Cardiac fibroblast (primary cell): ENCODE measurements at regions not wholly inside any gene's neighbourhood (a gene's known extent, or its start where the extent isn't known, plus 50 kb on each side); places are given as distances from the start of the nearest gene placed in this dataset.

Experiments used
- DNase-seq, 2 donors: peaks; one replicate each; pipeline versions ENCODE4 v3.0.0 to v3.0.0-alpha.2; 2010; ENCODE audit warnings: low read depth in 2 of 2
- H3K4me3 ChIP-seq, 2 donors: replicated peaks in 1 of 2; 1 replicate in 1 of 2; 2 replicates in 1 of 2; pipeline ENCODE4 v1.5.1; 2011; ENCODE audit warnings: low read depth in 2 of 2, low read length in 2 of 2, mild to moderate bottlenecking in 2 of 2, moderate library complexity in 1 of 2
- CTCF ChIP-seq: IDR thresholded peaks from one replicate; pipeline ENCODE4 v1.5.1; 2011; ENCODE audit warnings: low read depth, mild to moderate bottlenecking, low read length, inconsistent platforms

GRCh38 chr1:198986442-198986841, 347.6 kb downstream of the PTPRC start:
- no peak overlapping the region for H3K4me3 ChIP-seq
- no peak for DNase-seq
- no peak for TF ChIP-seq CTCF

- no peak overlapping the region for H3K4me3 ChIP-seq
- no peak for TF ChIP-seq CTCF
- peak in 1 of 2 donors; percentile 47 for DNase-seq
These were observed 363.8 kb downstream of the PTPRC start for GRCh38 chr1:199002661-199003060.

GRCh38 chr1:199007423-199007822, 368.6 kb downstream of the PTPRC start:
- peak in 1 of 2 donors; percentile 33 for DNase-seq
- TF ChIP-seq CTCF = no peak
- H3K4me3 ChIP-seq = no peak overlapping the region

GRCh38 chr1:199009447-199009846, 370.6 kb downstream of the PTPRC start:
- no peak for DNase-seq
- H3K4me3 ChIP-seq = no peak overlapping the region
- TF ChIP-seq CTCF = no peak

- TF ChIP-seq CTCF = no peak
- H3K4me3 ChIP-seq = no peak overlapping the region
- no peak for DNase-seq
These were observed 371.7 kb downstream of the PTPRC start for GRCh38 chr1:199010492-199010891.

GRCh38 chr1:199010933-199011332, 372.1 kb downstream of the PTPRC start:
- no peak overlapping the region for H3K4me3 ChIP-seq
- no peak for TF ChIP-seq CTCF
- peak in 1 of 2 donors; percentile 10 for DNase-seq

GRCh38 chr1:199015799-199016198, 377.0 kb downstream of the PTPRC start:
- no peak overlapping the region for H3K4me3 ChIP-seq
- no peak for TF ChIP-seq CTCF
- DNase-seq = no peak
